ENCODE measurements at regions not wholly inside any gene's neighbourhood (a gene's known extent, or its start where the extent isn't known, plus 50 kb on each side); places are given as distances from the start of the nearest gene placed in this dataset.

DNA sequence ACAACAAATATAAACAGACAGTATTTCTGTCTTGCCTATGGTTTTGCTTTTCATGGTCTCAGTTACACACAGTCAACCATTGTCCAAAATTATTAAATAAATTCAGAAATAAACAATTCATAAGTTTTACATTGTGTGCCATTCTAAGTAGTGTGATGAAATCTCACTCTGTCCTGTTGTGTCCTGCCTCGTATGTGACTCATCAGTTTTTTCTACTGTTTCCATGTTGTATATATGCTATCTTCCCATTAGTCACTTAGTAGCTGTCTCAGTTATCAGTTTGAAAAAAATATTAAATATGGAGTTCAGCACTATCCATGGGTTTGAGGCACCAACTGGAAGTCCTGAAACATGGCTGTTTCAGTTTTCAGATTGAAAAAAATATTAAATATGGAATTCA lies 282.4 kb upstream of the GRM7 start:
- TF ChIP-seq CTCF (IDR thresholded peaks at IDR 0.05) (no peak), POLR2A (IDR thresholded peaks at IDR 0.05) (no peak)
